NT2/D1 (cell line): ENCODE measurements at regions not wholly inside any gene's neighbourhood (a gene's known extent, or its start where the extent isn't known, plus 50 kb on each side); places are given as distances from the start of the nearest gene placed in this dataset.

Source experiments
- DNase-seq: peaks from one replicate; pipeline ENCODE4 v3.0.0-alpha.2; 2011; ENCODE audit warnings: low read depth, low spot score
- H3K27me3 ChIP-seq: 2 replicates; pipeline ENCODE4 v1.6.0; 2011; ENCODE audit warnings: mild to moderate bottlenecking; ENCODE audit not compliant: insufficient read length, insufficient read depth
- H3K36me3 ChIP-seq: 2 replicates; pipeline ENCODE4 v1.6.1; 2011; ENCODE audit warnings: mild to moderate bottlenecking, low read length, mixed read lengths; ENCODE audit not compliant: insufficient read depth, insufficient read length
- H3K4me1 ChIP-seq: 2 replicates; pipeline ENCODE4 v1.5.1; 2011; ENCODE audit not compliant: insufficient read depth, insufficient read length
- H3K4me3 ChIP-seq: 2 replicates; pipeline ENCODE4 v1.5.1; 2011; ENCODE audit warnings: low read depth; ENCODE audit not compliant: insufficient read length
- H3K9ac ChIP-seq: 2 replicates; pipeline ENCODE4 v1.6.0; 2011; ENCODE audit warnings: low read depth; ENCODE audit not compliant: insufficient read length
- H3K9me3 ChIP-seq: 2 replicates; pipeline ENCODE4 v1.5.1; 2011; ENCODE audit warnings: mild to moderate bottlenecking, low read length; ENCODE audit not compliant: insufficient read depth
- SUZ12 ChIP-seq: IDR thresholded peaks from 2 replicates; pipeline ENCODE4 v1.6.1; 2011; ENCODE audit not compliant: insufficient read length, insufficient read depth; ENCODE audit errors: extremely low read depth
- YY1 ChIP-seq: IDR thresholded peaks from 2 replicates; pipeline ENCODE4 v1.6.1; 2011; ENCODE audit not compliant: insufficient read length, insufficient read depth
- ZNF274 ChIP-seq: IDR thresholded peaks from 2 replicates; pipeline ENCODE4 v1.6.1; 2011; ENCODE audit warnings: mild to moderate bottlenecking, low read depth, low read length

GRCh38 chr2:136496966-136497365 lies 268.4 kb upstream of the THSD7B start:
- no peak for DNase-seq
- TF ChIP-seq YY1 (no peak), ZNF274 (no peak), SUZ12 (no peak)
- H3K4me3 ChIP-seq = no peak overlapping the region
- H3K9me3 ChIP-seq = no peaks in the 10 kb centered on the region
- no peaks in the 10 kb centered on the region for H3K4me1 ChIP-seq
- no peak overlapping the region for H3K9ac ChIP-seq
- no peaks in the 10 kb centered on the region for H3K27me3 ChIP-seq
- H3K36me3 ChIP-seq = no peaks in the 10 kb centered on the region

GRCh38 chr2:136495636-136496035 lies 269.7 kb upstream of the THSD7B start:
- DNase-seq = no peak
- Histone ChIP-seq H3K4me1 (no peaks in the 10 kb centered on the region), H3K36me3 (no peaks in the 10 kb centered on the region), H3K4me3 (no peak overlapping the region), H3K9me3 (no peaks in the 10 kb centered on the region), H3K9ac (no peak overlapping the region), H3K27me3 (no peaks in the 10 kb centered on the region)
- TF ChIP-seq SUZ12 = no peak
- no peak for TF ChIP-seq ZNF274
- TF ChIP-seq YY1 = no peak

- TF ChIP-seq ZNF274 = no peak
- TF ChIP-seq SUZ12 = no peak
- no peak for TF ChIP-seq YY1
- DNase-seq = no peak
- H3K9me3 ChIP-seq = no peaks in the 10 kb centered on the region
- H3K27me3 ChIP-seq = no peaks in the 10 kb centered on the region
- no peaks in the 10 kb centered on the region for H3K36me3 ChIP-seq
- no peaks in the 10 kb centered on the region for H3K4me1 ChIP-seq
- no peak overlapping the region for H3K9ac ChIP-seq
- no peak overlapping the region for H3K4me3 ChIP-seq
Observed at GRCh38 chr2:136492901-136493300, 272.4 kb upstream of the THSD7B start.

GRCh38 chr2:136490100-136490499 lies 275.2 kb upstream of the THSD7B start:
- H3K4me3 ChIP-seq = no peak overlapping the region
- no peaks in the 10 kb centered on the region for H3K4me1 ChIP-seq
- DNase-seq = no peak
- H3K9ac ChIP-seq = no peak overlapping the region
- H3K36me3 ChIP-seq = no peaks in the 10 kb centered on the region
- H3K27me3 ChIP-seq = no peaks in the 10 kb centered on the region
- H3K9me3 ChIP-seq = no peaks in the 10 kb centered on the region
- TF ChIP-seq YY1 (no peak), ZNF274 (no peak), SUZ12 (no peak)

- Histone ChIP-seq H3K36me3 (no peaks in the 10 kb centered on the region), H3K27me3 (no peaks in the 10 kb centered on the region), H3K9me3 (no peaks in the 10 kb centered on the region), H3K4me3 (no peak overlapping the region), H3K9ac (no peak overlapping the region), H3K4me1 (no peaks in the 10 kb centered on the region)
- TF ChIP-seq SUZ12 (no peak), YY1 (no peak), ZNF274 (no peak)
- DNase-seq = no peak
Observed at GRCh38 chr2:136487421-136487820, 277.9 kb upstream of the THSD7B start.

- Histone ChIP-seq H3K27me3 (no peaks in the 10 kb centered on the region), H3K4me3 (no peak overlapping the region), H3K4me1 (no peaks in the 10 kb centered on the region), H3K9ac (no peak overlapping the region), H3K36me3 (no peaks in the 10 kb centered on the region), H3K9me3 (no peaks in the 10 kb centered on the region)
- no peak for TF ChIP-seq SUZ12
- no peak for TF ChIP-seq YY1
- TF ChIP-seq ZNF274 = no peak
- no peak for DNase-seq
Observed at GRCh38 chr2:136486115-136486514, 279.2 kb upstream of the THSD7B start.

GRCh38 chr2:136482966-136483365 lies 282.4 kb upstream of the THSD7B start:
- H3K36me3 ChIP-seq = no peaks in the 10 kb centered on the region
- DNase-seq = no peak
- H3K9me3 ChIP-seq = peaks cover 15% of the 10 kb centered on the region
- H3K9ac ChIP-seq = no peak overlapping the region
- H3K4me1 ChIP-seq = no peaks in the 10 kb centered on the region
- H3K4me3 ChIP-seq = no peak overlapping the region
- no peaks in the 10 kb centered on the region for H3K27me3 ChIP-seq
- no peak for TF ChIP-seq SUZ12
- no peak for TF ChIP-seq YY1
- TF ChIP-seq ZNF274 = no peak

GRCh38 chr2:136482006-136482405 lies 283.3 kb upstream of the THSD7B start:
- Histone ChIP-seq H3K27me3 (no peaks in the 10 kb centered on the region), H3K4me1 (no peaks in the 10 kb centered on the region), H3K9me3 (peaks cover 16% of the 10 kb centered on the region), H3K9ac (no peak overlapping the region), H3K4me3 (no peak overlapping the region), H3K36me3 (no peaks in the 10 kb centered on the region)
- no peak for TF ChIP-seq YY1
- no peak for TF ChIP-seq SUZ12
- TF ChIP-seq ZNF274 = no peak
- DNase-seq = no peak
